ENCODE measurements at regions not wholly inside any gene's neighbourhood (a gene's known extent, or its start where the extent isn't known, plus 50 kb on each side); places are given as distances from the start of the nearest gene placed in this dataset.

- CTCF ChIA-PET, result no interaction called here
- H3K4me1 Mint-ChIP-seq, result peaks cover 31% of the 10 kb centered on the region
- no peak for TF ChIP-seq RELA (CRISPR knock-in tag; IDR thresholded peaks at IDR 0.05; ENCODE audit: borderline replicate concordance)
- no peak for TF ChIP-seq ETV6 (CRISPR knock-in tag; IDR thresholded peaks at IDR 0.05)
- H3K27me3 Mint-ChIP-seq (ENCODE audit: low read depth), result no peaks in the 10 kb centered on the region
- no peaks in the 10 kb centered on the region for H3K36me3 Mint-ChIP-seq
- no peak for ATAC-seq
- POLR2A ChIA-PET, result no interaction called here
- H3K4me3 Mint-ChIP-seq, result no peak overlapping the region
- peaks cover 9% of the 10 kb centered on the region; the same call in 1 of the 2 replicates for H3K9me3 Mint-ChIP-seq
- peak overlapping the region; percentile 55; the same call in 1 of the 2 replicates for H3K27ac Mint-ChIP-seq
- no peak for DNase-seq (ENCODE audit: low spot score)
These were observed 447.9 kb downstream of the TDRD15 start for GRCh38 chr2:21571686-21572085.

GRCh38 chr2:21580391-21580790 is 456.6 kb downstream of the TDRD15 start:
- H3K36me3 Mint-ChIP-seq, result no peaks in the 10 kb centered on the region
- no peak overlapping the region for H3K4me3 Mint-ChIP-seq
- no peaks in the 10 kb centered on the region for H3K27me3 Mint-ChIP-seq (ENCODE audit: low read depth)
- TF ChIP-seq OVOL2 (CRISPR knock-in tag; IDR thresholded peaks at IDR 0.05; ENCODE audit: borderline replicate concordance) (no peak), KAT7 (CRISPR knock-in tag; IDR thresholded peaks at IDR 0.05; ENCODE audit: borderline replicate concordance) (no peak), ATF1 (CRISPR knock-in tag; IDR thresholded peaks at IDR 0.05) (no peak), HMGXB4 (CRISPR knock-in tag; IDR thresholded peaks at IDR 0.05) (no peak), MYBL2 (CRISPR knock-in tag; IDR thresholded peaks at IDR 0.05) (no peak), FOXJ3 (CRISPR knock-in tag; IDR thresholded peaks at IDR 0.05; ENCODE audit: borderline replicate concordance) (no peak), ELF4 (CRISPR knock-in tag; IDR thresholded peaks at IDR 0.05; ENCODE audit: low read depth) (no peak), ZNF263 (CRISPR knock-in tag; IDR thresholded peaks at IDR 0.05; ENCODE audit: low read depth) (no peak), USF2 (CRISPR knock-in tag; IDR thresholded peaks at IDR 0.05) (no peak), ZNF416 (CRISPR knock-in tag; IDR thresholded peaks at IDR 0.05) (no peak), STAT6 (CRISPR knock-in tag; conservative IDR thresholded peaks at IDR 0.05; ENCODE audit: low read depth) (no peak), NFYB (CRISPR knock-in tag; conservative IDR thresholded peaks at IDR 0.05; ENCODE audit: low read depth) (no peak), ESRRA (CRISPR knock-in tag; IDR thresholded peaks at IDR 0.05; ENCODE audit: borderline replicate concordance) (no peak), GRHL2 (CRISPR knock-in tag; IDR thresholded peaks at IDR 0.05; ENCODE audit: insufficient replicate concordance, severe bottlenecking) (no peak), ZNF219 (CRISPR knock-in tag; IDR thresholded peaks at IDR 0.05; ENCODE audit: borderline replicate concordance) (no peak), SOX15 (CRISPR knock-in tag; IDR thresholded peaks at IDR 0.05) (no peak), RORB (CRISPR knock-in tag; IDR thresholded peaks at IDR 0.05) (no peak)
- peaks cover 5% of the 10 kb centered on the region for H3K4me1 Mint-ChIP-seq
- ATAC-seq (no peak), DNase-seq (ENCODE audit: low spot score) (no peak)
- ChIA-PET CTCF (no interaction called here), POLR2A (no interaction called here)
- H3K9me3 Mint-ChIP-seq, result peaks cover 18% of the 10 kb centered on the region
- H3K27ac Mint-ChIP-seq, result no peak overlapping the region

GRCh38 chr2:21585881-21586280 is 462.1 kb downstream of the TDRD15 start:
- no peaks in the 10 kb centered on the region; the same call in 1 of the 2 replicates for H3K27me3 Mint-ChIP-seq (ENCODE audit: low read depth)
- no peak for TF ChIP-seq E2F5 (CRISPR knock-in tag; IDR thresholded peaks at IDR 0.05)
- no peak for TF ChIP-seq ATF6 (CRISPR knock-in tag; IDR thresholded peaks at IDR 0.05)
- POLR2A ChIA-PET, result no interaction called here
- H3K36me3 Mint-ChIP-seq, result no peaks in the 10 kb centered on the region
- peaks cover 17% of the 10 kb centered on the region for H3K4me1 Mint-ChIP-seq
- H3K27ac Mint-ChIP-seq, result no peak overlapping the region
- H3K4me3 Mint-ChIP-seq, result no peak overlapping the region
- CTCF ChIA-PET, result no interaction called here
- ATAC-seq (peak; percentile 71), DNase-seq (ENCODE audit: low spot score) (no peak)
- peaks cover 21% of the 10 kb centered on the region for H3K9me3 Mint-ChIP-seq

Data from WTC11 (cell line).